Ascending aorta (tissue), 2 donors: ENCODE measurements at regions not wholly inside any gene's neighbourhood (a gene's known extent, or its start where the extent isn't known, plus 50 kb on each side); places are given as distances from the start of the nearest gene placed in this dataset.

Experiments
- DNase-seq, 2 donors: peaks; one replicate each; pipeline ENCODE4 v3.0.0-alpha.2; 2019; ENCODE audit warnings: low spot score in 2 of 2
- H3K27ac ChIP-seq, 2 donors: fragments of 200-600 bp; sonication (generic); one replicate each; pipeline ENCODE4 v1.5.1; 2016 to 2017; ENCODE audit warnings: mild to moderate bottlenecking in 1 of 2
- H3K27me3 ChIP-seq: fragments of 200-600 bp; sonication (generic); one replicate; pipeline ENCODE4 v1.5.1; 2017
- H3K36me3 ChIP-seq, 2 donors: fragments of 200-600 bp; sonication (generic); one replicate each; pipeline ENCODE4 v1.5.1; 2016
- H3K4me1 ChIP-seq, 2 donors: fragments of 200-600 bp; sonication (generic); one replicate each; pipeline ENCODE4 v1.5.1; 2016 to 2017; ENCODE audit warnings: mild to moderate bottlenecking in 1 of 2
- H3K4me3 ChIP-seq, 2 donors: fragments of 200-600 bp; sonication (generic); one replicate each; pipeline ENCODE4 v1.5.1; 2016 to 2017; ENCODE audit warnings: mild to moderate bottlenecking in 1 of 2
- H3K9me3 ChIP-seq, 2 donors: fragments of 200-600 bp; sonication (generic); one replicate each; pipeline ENCODE4 v1.5.1; 2016
- intact Hi-C: fragments of 100-400 bp; cut with DNase I; formaldehyde crosslinking; loops from one replicate; pipeline ENCODE4 v1.15.1; 2023
- TF ChIP-seq, protein P1 (sequence below), 3 experiments: fragments of 200-600 bp in 2 of 3; fragments of 450-650 bp in 1 of 3; sonication (generic) in 2 of 3; IDR thresholded peaks; one replicate each; pipeline ENCODE4 v1.5.1; 2016 to 2019; ENCODE audit warnings: antibody characterized with exemption in 3 of 3, mild to moderate bottlenecking in 1 of 3, moderate library complexity in 1 of 3

DNA sequence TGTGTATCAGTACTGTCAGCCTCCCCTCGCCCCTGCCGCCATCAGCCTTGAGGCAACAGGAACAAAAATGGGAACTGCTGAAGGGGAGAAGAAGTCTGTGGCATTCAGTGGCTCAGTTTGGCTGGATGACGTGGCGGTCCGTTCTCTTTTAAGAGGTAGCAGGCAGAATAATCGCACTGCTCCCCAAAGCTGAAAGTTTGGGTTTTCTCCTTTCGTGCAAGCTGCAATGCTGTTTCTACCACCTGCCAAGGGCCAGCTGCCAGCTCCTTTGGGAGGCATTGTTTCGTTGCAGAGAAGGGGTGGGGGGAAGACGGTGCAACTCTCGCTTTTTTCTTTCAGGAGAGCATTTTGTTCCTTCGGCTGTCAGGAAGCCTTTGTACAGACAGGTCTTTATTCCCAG lies 369.6 kb upstream of the RORA start:
- TF ChIP-seq, protein P1, sequence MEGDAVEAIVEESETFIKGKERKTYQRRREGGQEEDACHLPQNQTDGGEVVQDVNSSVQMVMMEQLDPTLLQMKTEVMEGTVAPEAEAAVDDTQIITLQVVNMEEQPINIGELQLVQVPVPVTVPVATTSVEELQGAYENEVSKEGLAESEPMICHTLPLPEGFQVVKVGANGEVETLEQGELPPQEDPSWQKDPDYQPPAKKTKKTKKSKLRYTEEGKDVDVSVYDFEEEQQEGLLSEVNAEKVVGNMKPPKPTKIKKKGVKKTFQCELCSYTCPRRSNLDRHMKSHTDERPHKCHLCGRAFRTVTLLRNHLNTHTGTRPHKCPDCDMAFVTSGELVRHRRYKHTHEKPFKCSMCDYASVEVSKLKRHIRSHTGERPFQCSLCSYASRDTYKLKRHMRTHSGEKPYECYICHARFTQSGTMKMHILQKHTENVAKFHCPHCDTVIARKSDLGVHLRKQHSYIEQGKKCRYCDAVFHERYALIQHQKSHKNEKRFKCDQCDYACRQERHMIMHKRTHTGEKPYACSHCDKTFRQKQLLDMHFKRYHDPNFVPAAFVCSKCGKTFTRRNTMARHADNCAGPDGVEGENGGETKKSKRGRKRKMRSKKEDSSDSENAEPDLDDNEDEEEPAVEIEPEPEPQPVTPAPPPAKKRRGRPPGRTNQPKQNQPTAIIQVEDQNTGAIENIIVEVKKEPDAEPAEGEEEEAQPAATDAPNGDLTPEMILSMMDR (IDR thresholded peaks at IDR 0.05): no peak
- DNase-seq: no peak
- no peaks in the 10 kb centered on the region for H3K9me3 ChIP-seq
- no peak overlapping the region for H3K4me3 ChIP-seq
- no peaks in the 10 kb centered on the region for H3K4me1 ChIP-seq
- intact Hi-C loops: no loop called here
- H3K36me3 ChIP-seq: no peaks in the 10 kb centered on the region
- no peak overlapping the region for H3K27ac ChIP-seq
- no peaks in the 10 kb centered on the region for H3K27me3 ChIP-seq

DNA sequence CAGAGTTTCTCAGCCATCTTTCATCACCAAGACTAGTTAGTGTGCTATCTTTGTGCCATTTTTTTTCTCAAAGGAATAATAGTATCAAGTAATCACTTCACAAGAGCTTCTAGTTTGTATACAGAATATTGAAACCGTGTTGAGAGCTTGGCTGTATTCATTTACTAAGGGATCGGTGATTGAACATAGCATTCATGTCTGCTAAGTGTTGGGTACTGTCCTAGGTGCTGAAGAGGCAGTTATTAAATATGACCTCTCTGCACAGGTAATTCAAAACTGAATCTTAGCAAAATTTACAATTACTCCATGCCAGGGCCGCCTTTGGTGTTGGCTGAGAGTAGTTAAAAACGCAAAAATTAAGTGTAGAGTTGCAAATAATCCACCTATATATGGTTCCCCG lies 355.3 kb upstream of the RORA start:
- Histone ChIP-seq H3K9me3 (no peaks in the 10 kb centered on the region), H3K27me3 (no peaks in the 10 kb centered on the region), H3K36me3 (no peaks in the 10 kb centered on the region), H3K27ac (no peak overlapping the region), H3K4me1 (no peaks in the 10 kb centered on the region), H3K4me3 (no peak overlapping the region)
- no peak for DNase-seq
- TF ChIP-seq, protein P1 (IDR thresholded peaks at IDR 0.05): no peak
- intact Hi-C loops: no loop called here

DNA sequence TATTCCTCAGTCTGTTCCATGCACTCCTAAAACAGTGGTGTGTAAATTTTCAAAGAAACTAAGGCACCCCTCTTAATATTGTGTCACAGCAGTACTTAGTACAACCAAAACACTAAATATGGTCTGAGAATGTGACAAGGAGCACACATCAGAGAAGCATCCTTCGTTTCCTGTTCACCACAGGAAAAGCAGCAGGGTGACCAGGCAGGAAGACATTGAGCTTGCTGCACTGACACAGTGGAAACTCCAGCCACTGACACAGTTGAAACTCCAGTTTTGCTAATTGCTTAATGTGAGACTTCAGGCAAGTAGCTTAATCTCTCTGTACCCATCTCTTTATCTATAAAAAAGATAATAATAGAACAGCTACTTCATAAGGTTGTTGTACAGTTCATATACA lies 353.0 kb upstream of the RORA start:
- intact Hi-C loops: no loop called here
- Histone ChIP-seq H3K27ac (no peak overlapping the region), H3K9me3 (no peaks in the 10 kb centered on the region), H3K27me3 (no peaks in the 10 kb centered on the region), H3K4me1 (no peaks in the 10 kb centered on the region), H3K4me3 (no peak overlapping the region), H3K36me3 (no peaks in the 10 kb centered on the region)
- TF ChIP-seq, protein P1 (IDR thresholded peaks at IDR 0.05): no peak
- DNase-seq: no peak

DNA sequence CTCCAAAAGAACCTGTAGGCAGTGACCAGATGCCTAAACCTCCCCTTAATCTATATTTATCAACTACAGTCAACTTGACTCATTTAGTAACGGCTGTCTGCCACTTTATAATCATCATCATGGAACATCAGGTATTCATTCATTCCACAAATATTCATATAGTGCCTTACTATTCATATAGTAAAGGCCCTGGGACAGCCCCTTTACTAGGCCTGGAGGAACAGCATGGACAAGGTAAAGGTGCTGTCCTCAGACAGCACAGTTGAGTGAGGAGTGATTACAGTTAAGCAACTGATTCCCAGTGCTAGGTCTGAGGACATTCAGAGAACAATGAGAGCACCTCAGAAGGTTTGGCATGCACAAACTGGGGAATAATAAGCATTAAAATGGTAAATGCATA lies 346.5 kb upstream of the RORA start:
- intact Hi-C loops: no loop called here
- H3K27ac ChIP-seq: no peak overlapping the region
- H3K9me3 ChIP-seq: no peaks in the 10 kb centered on the region
- no peaks in the 10 kb centered on the region for H3K4me1 ChIP-seq
- TF ChIP-seq, protein P1 (IDR thresholded peaks at IDR 0.05): no peak
- H3K36me3 ChIP-seq: no peaks in the 10 kb centered on the region
- no peak overlapping the region for H3K4me3 ChIP-seq
- no peak for DNase-seq
- no peaks in the 10 kb centered on the region for H3K27me3 ChIP-seq

DNA sequence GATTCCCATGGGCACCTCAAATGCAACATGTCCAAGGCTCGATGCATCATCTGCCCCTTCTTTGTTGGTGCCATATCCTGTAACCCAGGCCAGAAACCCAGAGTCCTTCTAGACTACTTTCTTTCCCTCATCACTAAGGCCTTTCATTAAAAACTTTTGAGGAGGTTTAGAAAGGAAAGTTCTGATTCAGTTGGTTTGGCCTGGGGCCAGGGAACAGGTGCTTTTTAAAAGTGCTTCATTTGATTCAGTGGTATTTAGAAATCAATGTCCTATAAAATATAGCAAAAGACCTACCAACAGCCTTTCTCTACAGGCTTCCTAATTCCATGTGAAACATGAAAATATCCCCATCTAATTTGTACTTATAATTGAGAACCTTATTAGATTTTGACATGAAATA lies 341.9 kb upstream of the RORA start:
- TF ChIP-seq, protein P1 (IDR thresholded peaks at IDR 0.05): no peak
- intact Hi-C loops: no loop called here
- Histone ChIP-seq H3K36me3 (no peaks in the 10 kb centered on the region), H3K4me1 (no peaks in the 10 kb centered on the region), H3K9me3 (no peaks in the 10 kb centered on the region), H3K4me3 (no peak overlapping the region), H3K27ac (no peak overlapping the region), H3K27me3 (no peaks in the 10 kb centered on the region)
- no peak for DNase-seq

DNA sequence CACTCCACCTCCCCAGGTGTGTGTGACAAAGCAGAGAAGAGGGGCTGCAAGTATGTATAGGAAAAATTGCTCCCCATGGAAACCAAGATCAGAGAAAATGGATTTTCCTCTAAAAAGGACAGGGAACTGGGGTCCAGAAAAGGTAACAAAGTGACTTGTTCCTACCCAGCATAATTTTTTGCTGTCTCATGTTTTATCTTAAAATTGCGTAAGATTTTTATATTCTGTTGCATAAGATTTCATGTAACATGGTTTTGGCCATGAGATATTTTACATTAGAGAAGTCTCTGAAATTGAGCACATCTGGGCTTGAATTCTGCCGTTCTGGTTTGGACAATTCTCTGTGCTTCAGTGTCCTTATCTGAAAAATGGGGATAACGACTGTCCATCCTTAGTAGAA lies 335.7 kb upstream of the RORA start:
- Histone ChIP-seq H3K4me3 (no peak overlapping the region), H3K36me3 (no peaks in the 10 kb centered on the region), H3K27ac (no peak overlapping the region), H3K4me1 (no peaks in the 10 kb centered on the region), H3K27me3 (no peaks in the 10 kb centered on the region), H3K9me3 (no peaks in the 10 kb centered on the region)
- DNase-seq: no peak
- TF ChIP-seq, protein P1 (IDR thresholded peaks at IDR 0.05): no peak
- intact Hi-C loops: no loop called here
